HG02623 (cell line): ENCODE measurements at regions not wholly inside any gene's neighbourhood (a gene's known extent, or its start where the extent isn't known, plus 50 kb on each side); places are given as distances from the start of the nearest gene placed in this dataset.
"Not testable (repeated sequence)": the region's sequence is repeated elsewhere in the genome, so short reads cannot be mapped to it uniquely, and the experiment has no call there.

ENCODE experiments used
- ATAC-seq: cut with Tn5 transposase; IDR thresholded peaks from one replicate; pipeline ENCODE4 v1.9.1; 2021; ENCODE audit warnings: moderate library complexity; ENCODE audit not compliant: unreplicated experiment

DNA sequence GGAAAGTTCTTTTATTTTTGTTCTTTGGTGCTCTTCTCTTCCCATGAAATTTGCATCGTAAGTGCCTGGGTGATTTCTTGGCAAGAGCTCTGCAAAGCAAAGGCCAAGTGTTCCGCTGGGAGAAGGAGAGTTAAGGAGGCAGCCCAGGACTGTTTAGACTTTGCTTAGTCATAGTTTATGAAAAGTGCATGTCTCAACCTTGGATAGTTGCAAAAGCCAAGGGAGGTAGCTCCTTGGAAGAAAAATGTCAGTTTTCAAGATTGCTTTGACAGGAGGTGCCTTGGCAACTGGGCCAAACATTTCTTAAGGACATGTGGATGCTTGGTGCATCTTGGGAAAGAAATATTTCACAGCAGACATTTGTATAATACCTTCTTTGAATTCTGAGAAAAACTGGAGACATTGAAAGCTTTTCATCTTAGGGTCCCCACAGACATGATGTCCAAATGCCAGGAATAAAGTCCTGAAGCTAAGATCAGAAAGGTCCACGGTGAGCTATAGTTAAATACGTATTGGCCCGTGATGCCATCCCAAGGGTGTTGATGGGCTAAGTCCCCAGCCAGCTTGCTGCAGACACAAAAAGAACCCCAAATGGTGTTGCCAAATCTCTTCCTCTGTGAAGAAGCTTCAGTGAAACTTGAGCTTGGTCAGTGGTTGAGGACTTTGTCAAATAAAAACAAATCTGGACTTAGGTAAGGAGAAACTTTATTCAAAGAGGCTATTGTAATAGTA lies 96.3 kb upstream of the THUMPD2 start:
- ATAC-seq: no peak

GRCh38 chr2:39874236-39874635 lies 95.2 kb upstream of the THUMPD2 start:
- ATAC-seq: no peak

DNA sequence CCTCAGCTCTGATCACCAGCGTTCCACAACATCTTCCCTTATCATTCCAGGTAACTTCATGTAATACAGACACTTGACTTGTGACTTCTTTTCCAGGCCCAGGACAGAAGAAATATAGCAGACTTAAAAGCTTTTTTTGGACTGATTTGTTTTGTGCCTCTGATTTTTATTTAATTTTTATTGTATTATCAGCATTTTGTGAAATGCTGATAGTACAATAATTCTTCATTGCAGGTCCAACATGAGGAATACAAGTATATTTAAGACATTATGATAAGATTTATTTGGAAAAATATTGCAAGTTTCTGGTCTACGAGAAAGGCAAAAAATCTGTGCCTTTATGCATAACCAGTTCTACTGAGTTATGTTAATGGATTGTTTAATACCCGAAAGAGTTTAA lies 94.5 kb upstream of the THUMPD2 start:
- no peak for ATAC-seq

GRCh38 chr2:39872748-39873147 lies 93.7 kb upstream of the THUMPD2 start:
- no peak for ATAC-seq

GRCh38 chr2:39871291-39871761 lies 92.3 kb upstream of the THUMPD2 start:
- no peak for ATAC-seq

- no peak for ATAC-seq
Observed at GRCh38 chr2:39870871-39871270, 91.8 kb upstream of the THUMPD2 start.

DNA sequence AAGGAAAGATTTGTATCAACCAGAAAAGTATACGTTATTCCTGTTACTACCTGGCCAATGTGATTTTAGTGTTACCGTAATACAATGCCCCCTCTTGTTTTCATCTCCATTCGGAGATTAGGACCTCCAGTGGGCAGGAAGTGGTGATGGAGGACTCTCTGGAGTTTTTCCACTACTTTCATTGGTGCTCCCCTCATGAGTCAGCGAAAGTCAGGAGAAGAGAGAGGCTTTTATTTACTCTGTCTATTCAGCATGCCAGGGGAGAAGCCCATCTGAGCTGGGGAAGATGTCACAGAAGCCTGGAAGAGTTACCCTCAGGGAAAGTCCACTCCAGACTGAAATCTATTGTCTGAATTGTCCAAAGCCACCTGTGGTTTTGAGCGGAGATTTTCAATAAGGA lies 88.2 kb upstream of the THUMPD2 start:
- ATAC-seq: no peak

DNA sequence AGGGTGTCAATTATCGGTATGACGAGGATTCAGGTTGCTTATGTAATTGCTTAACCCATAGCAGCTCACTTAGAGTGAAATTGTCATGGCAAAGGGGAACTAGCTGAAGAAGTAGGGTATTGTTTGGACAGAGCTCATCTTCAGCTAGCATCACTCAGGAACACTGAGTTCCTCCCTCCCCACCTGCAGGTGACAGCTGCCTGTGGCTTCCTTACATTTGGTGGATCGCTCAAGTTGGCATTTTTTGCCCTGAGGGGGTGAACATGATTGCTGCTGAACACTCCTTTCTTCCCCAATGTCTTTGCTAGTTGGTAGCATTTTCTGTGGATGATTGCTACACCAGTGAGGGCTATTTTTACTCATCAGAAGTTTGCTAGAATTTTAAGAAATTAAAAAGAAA lies 86.7 kb upstream of the THUMPD2 start:
- no peak for ATAC-seq

DNA sequence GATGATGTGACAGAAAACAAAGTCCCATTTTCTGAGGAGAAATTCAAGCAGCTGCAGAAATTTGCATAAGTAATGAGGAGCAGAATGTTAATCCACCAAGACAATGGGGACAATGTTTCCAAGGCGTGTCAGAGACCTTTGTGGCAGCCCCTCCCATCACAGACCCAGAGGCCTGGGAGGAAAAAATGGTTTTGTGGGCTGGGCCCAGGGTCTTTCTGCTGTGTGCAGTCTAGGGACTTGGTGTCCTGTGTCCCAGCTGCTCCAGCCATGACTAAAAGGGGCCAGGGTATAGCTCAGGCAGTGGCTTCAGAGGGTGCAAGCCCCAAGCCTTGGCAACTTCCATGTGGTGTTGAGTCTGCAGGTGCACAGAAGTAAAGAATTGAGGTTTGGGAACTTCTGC lies 84.6 kb upstream of the THUMPD2 start:
- ATAC-seq: not testable (repeated sequence)

DNA sequence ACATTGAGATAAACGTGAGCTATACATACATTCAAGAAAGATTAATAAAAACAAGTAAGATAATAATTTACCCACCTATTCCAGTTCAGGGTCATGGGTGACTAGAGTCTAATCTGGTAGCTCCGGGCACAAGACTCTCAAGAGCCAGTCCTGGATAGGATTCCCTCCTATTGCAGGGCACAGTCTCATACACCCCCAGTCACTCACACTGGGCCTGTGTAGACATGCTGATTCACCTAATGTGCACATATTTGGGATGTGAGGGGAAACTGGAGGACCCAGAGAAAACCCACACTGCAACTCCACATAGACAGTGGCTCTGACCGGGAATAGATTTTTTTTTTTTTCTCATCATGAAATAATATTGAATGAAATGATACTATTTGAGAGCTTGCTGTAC lies 81.5 kb upstream of the THUMPD2 start:
- no peak for ATAC-seq

- ATAC-seq: no peak
Observed at GRCh38 chr2:39858677-39859076, 79.6 kb upstream of the THUMPD2 start.

- ATAC-seq: no peak
Observed at GRCh38 chr2:39855856-39856255, 76.8 kb upstream of the THUMPD2 start.

GRCh38 chr2:39854771-39855170 lies 75.7 kb upstream of the THUMPD2 start:
- no peak for ATAC-seq

DNA sequence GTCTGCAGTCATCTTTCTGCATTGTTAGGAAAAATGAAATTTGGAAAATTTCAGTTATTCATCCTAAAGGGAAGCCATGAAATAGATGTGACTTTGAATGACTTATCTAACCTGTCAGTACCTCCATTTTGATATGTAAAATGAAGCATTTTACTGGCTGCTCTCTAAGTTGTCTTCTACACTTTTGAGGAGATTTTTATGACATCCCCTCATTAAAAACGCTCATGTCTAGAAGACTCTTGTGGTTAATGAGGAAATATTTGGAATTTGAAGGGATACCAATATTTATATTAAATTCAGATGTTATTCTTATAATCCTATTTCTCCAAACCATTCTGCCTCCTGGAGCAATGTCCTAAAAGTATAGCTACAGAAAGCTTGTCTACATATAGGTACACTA lies 73.8 kb upstream of the THUMPD2 start:
- ATAC-seq: no peak

DNA sequence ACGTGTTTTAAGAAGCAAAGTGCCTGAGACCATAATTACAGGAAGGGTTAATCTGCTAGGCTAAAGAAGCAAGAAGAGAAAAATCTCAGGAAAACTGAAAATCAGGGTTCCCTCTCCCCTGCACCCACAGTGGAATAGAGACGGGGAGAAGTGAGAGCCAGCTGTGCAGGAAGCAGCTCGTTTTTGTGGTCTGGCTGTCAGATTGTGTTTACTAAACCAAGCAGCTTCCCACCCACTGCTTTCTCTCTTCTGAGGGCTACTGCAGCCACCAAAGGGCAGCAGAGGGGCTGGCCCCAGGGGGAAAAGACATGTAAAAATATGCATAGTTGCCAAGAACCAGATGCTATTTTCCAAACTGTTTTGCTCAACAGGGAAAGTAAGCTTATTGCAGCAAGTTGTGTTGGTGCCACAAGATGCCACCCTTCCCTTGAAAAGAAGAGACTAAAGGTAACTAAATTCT lies 72.6 kb upstream of the THUMPD2 start:
- ATAC-seq: peak; percentile 89

DNA sequence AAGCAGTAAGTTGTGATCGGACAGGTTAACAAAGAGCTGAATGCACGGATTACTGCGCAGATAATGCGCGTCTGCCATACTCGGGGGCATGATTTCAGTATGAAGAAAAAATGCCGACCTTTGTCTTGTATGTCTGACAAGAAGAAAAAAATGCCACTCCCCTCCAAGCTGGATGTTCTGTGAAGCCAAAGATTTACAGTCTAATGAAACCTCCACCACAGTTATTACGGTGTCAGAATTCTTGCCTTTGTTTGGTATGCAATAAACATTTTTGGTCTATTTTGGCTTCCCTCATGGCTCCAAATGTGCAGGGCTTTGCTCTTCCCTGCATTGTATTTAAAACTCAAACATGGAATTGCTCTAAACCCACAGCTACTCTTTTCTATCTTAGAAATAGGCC lies 72.2 kb upstream of the THUMPD2 start:
- peak; percentile 6 for ATAC-seq

DNA sequence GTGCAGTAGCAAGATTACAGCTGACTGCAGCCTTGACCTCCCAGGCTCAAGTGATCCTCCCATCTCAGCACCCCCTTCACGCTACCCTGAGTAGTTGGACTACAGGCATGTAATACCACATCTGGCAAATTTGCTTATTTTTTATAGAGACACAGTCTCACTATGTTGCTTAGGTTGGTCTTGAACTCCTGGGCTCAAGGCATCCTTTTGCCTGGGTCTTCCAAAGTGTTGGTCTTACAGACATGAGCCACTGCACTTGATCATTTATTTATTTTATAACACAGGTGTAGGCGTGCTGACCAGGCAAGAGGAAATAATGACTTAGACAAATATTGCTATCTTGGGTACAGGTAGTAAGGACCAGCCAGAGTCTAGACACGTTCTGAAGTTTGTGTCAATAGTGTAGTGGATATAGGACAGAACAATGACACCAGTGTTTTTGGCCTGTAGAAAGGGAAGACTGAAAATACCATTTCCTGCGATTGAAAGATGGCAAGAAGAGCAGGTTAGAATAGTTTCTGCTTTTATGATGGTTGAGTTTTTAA lies 71.0 kb upstream of the THUMPD2 start:
- ATAC-seq: no peak

- no peak for ATAC-seq
Observed at GRCh38 chr2:39849064-39849463, 70.0 kb upstream of the THUMPD2 start.

DNA sequence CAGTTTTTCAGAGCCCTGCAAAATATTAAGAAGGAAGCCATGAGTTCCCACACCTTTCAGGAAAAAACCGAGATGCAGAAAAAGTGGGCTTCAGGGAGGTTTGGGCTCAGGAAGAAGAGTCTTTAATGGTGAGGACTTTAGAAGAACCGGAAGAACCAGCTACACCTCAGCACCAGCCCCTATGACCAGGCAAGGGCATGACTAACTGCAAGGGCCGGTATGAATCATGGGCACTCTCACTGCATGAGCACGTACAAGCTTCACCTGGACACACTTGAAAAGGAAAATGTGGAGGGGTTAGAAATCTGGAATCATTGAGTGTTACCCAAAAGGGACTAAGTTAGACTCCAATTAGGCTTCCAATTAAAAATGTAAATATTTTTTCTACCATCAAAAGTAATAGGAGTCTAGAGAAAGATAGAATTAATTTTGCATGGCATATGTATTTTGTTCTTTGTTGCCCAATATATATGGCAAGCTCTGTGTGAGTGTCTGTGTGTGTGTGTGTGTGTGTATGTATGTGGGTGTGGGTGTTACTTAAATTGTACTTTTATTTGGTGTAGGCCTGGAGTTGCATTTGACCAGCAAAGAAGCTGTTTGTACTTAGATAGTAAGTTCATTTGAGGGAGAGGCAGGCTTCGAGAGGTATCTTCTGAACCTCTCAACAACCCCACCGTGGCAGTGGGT lies 66.5 kb upstream of the THUMPD2 start:
- ATAC-seq: no peak

DNA sequence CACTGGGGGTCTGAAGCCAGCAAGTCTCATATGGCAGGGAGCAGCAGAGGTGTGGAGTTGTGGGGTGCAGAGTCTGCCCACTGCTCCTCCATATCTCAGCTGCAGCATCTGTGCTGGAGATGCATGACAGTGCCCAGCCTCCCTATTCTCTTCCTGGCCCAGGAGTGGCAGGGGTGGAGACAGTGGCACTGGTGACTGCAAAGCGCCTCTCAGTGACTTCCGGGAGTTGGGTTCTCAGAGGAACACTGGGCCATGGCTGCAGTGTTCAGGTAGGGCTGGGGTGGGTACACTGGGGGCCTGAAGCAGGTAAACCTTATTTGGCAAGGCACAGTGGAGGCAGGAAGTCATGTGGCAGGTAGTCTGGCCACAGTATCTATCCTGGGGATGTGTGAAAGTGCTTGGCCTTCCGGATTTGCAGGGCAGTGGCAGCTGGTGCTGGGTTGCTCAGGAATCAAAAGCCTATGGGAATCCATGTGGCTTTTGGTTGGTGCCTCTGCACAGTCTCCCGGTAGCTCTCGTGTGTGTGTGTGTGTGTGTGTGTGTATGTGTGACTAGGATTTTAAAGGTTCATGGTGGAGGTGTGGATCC lies 60.3 kb upstream of the THUMPD2 start:
- ATAC-seq: no peak

- ATAC-seq: no peak
Observed at GRCh38 chr2:39838589-39838988, 59.5 kb upstream of the THUMPD2 start.
